NCI-H1105 treated with DMSO at 0.1 percent for 48 hours (cell line): ENCODE measurements at regions not wholly inside any gene's neighbourhood (a gene's known extent, or its start where the extent isn't known, plus 50 kb on each side); places are given as distances from the start of the nearest gene placed in this dataset.
A peak's percentile ranks its signal among the peaks of the same experiment; 100 is the strongest.
"Not testable (repeated sequence)": the region's sequence is repeated elsewhere in the genome, so short reads cannot be mapped to it uniquely, and the experiment has no call there.

ENCODE experiments used
- DNase-seq: peaks from one replicate; lab custom pipeline; 2025; lab: John Stamatoyannopoulos, UW

DNA sequence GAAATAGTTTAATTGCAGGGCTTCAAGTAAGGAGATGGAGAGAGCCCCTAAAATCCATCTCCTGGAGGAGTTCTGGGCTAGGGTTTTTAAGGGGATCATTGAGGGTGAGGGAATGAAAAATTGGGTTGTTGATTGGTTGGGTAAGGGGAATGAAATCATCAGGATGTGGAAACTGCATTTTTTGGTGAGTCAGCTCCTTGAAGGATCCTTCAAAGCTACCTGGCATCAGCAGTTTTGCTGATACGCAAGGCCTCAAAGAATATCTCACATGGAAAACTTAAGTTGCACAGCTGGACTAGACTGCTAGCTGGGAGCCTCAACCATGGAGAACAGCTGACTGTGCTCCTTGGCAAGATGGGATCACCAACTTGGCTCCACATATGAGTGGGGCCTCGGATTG lies 136.7 kb downstream of the FGF10 start:
- DNase-seq, result no peak

DNA sequence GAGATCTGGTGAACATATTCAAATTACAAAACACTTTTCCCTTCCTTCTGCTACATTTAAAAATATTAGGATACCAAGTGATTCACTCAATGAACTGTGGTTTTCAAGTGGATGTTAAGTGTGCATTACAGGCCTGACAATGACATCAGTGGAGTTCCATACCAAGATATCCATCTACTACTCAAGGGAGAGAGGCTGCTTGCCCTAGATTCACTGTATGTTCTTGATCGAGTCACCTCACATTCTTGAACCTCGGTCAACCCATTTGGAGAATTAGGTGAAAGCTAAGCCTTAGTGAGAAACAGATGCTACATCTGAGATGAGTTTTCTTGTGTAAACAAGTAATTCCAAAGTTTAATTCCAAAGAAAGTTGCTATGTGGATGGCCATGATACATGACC lies 142.2 kb downstream of the FGF10 start:
- DNase-seq, result no peak

DNA sequence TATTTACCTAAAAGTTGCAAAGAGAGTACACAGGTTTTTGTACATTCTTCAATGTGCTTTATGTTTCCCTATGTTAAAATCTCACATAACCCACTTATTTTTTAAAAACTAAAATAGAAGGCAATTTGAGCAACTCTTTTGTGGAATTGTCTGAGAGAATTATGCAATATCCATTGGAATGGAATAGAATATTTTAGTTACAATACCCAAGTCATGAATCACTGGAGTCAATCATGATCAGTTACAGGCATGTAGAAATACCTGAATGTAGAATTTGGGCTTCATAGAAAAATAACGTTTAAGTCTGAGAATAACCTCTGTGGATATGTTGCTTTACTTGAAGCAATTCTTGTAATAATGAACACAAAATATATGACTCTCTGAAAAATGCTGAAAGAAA lies 143.3 kb downstream of the FGF10 start:
- DNase-seq, result no peak

DNA sequence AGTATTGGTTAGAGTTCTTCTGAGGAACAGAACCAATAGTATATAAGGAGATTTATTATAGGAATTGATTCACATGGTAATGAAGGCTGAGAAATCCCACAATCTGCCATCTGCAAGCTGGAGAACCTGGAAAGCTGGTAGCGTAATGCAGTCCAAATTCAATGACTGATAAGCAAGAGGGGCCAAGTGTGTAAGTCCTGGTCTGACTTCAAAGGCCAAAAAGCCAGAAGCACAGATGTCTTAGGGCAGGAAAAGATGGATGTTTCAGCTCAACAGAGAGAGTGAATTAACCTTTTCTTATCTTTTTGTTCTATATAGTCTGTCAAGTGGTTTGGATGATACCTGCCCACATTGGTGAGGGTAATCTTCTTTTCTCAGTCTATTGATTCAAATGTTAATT lies 146.4 kb downstream of the FGF10 start:
- DNase-seq, result no peak

DNA sequence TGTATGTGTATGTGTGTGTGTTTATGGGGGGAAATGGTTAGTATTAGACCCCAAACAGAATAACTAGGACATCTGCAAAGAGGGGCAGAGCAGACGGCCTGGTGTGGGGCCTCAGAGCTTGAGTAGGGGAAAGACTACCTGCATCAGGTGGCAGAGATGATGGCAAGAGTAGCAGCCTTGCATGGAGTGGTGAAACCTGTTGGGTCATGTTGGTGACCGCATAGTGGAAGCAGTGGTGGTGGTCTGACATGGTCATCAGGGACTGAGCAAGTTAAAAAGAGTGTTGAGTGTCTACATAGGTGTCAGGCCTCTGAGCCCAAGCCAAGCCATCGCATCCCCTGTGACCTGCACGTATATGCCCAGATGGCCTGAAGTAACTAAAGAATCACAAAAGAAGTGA lies 153.2 kb downstream of the FGF10 start:
- DNase-seq, result no peak

DNA sequence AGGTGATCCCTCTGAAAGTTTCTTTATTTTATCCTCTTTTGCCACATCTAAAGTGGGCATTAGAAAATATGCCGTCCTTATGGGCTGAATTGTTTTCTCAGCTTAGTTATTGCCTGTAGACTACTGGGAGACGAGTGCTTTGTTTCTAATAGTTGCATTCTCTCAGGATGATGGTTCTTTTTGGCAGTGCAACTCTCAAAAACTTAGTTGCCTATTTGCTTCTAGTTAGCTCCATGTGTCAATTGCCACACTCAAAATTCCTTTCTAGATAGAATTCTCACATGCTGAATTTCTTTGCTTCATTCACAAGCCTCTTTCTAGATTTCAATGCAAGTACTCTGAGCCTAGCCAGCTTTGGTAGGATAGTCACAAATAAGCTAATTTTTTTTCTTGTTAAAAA lies 155.5 kb downstream of the FGF10 start:
- no peak for DNase-seq

DNA sequence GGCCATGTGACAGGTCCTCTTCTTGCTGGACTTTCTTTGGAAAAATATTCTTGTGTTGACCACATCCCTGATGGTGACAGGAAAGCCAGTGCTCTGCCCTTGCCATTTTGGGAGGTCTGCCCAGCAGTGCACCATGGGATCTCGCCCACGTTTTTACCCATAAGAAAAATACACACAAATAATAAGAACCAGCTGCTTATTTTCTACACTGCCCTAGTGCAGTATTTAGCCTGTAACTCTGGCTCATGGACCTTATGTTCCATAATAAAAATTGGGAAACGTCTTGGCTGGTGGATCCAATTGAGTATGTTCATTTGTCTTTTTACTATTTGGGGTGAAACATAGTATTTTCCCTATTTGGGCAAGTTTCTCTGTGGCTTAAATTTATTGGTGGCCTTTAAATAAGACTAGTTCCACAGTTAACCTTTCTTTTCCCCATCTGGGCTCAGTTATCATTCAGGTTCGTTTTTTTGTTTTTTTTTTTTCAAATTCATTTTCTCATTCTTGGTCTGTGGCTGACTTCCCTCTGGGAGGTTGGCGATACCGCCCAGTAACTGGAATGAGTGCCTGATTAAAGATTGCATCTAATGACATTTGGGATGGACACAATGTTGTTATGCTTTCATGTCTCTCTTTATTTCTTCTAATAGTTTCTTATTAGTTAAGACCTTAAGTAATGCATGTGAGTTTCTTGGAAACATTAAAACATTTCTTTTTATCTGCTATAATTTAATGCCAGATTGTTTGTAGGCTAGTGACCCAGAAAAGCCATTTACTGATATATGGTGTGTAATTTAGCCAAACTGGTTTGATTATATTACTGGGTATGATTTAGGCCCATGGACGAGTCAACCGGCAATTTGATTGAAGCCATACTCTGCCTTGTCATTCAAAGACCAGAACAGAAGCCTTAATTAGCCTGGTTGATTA lies 163.7 kb downstream of the FGF10 start:
- DNase-seq, result no peak

DNA sequence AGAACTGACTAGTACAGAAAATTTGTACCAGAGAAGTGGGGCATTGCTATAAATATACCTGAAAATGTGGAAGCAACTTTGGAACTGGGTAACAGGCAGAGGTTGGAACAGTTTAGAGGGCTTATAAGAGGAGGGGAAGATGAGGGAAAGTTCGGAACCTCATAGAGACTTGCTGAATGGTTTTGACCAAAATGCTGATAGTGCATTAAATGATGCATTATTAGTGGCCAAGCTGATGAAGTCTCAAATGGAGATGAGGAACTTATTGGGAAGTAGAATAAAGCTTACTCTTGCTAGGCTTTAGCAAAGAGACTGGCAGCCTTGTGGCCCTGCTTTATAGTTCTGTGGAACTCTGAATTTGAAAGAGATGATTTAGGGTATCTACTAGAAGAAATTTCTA lies 189.8 kb downstream of the FGF10 start:
- no peak for DNase-seq

DNA sequence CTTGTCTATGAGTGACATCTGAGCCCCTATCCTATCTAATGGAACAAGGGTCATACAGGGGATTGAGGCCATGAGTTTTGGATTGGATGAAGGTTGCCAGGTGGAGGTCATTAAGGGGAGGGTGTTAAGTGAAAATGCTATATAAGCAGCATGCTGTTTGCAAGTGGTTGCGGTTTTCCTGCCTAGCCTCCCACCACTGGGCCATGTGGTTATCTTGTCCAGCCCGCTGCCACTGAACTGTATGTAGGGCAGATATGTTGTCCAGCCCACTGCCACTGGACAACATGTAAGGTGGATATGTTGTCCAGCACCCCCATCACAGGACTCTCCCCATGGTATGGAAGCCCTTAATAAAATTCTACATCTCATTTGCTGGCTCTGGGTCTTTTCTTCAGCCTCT lies 200.0 kb downstream of the FGF10 start:
- DNase-seq, result no peak

DNA sequence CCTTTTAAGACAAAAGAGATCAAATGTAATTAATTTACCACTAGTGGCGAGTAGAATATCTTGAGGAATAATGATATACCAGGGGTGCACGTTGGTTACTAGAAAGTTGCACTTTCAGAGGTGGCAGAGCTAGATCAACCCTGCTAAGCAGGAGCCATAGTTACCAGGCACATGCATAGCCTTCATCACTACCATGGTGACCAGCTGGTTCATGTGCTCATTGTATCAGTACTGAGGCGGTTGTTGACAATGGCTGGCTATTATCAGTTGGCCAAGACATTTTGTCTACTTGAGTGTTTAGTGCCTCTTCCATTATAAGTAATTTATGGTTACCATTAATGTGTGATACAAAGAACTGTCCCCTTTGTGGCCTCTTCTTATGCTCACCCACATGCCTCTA lies 201.2 kb downstream of the FGF10 start:
- DNase-seq, result no peak

DNA sequence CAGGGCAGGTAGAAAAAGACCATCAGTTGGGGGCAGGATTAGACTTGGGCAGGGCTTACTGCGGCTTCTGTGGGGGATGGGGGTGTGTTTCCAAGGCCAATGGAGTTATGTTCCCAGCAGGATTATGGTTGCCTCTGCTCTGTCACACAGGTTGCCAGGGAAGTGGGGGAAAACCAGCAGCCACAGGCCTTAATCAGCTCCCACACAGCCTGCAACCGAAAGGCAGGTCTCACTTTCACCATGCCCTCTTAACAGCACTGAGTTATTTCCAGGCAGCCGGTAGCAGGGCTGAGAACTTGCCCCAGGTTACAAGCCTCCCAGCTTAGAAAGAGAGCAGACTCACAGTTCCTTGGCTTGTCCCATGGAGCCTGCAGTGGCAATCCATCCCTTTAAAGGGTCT lies 205.5 kb downstream of the FGF10 start:
- no peak for DNase-seq

DNA sequence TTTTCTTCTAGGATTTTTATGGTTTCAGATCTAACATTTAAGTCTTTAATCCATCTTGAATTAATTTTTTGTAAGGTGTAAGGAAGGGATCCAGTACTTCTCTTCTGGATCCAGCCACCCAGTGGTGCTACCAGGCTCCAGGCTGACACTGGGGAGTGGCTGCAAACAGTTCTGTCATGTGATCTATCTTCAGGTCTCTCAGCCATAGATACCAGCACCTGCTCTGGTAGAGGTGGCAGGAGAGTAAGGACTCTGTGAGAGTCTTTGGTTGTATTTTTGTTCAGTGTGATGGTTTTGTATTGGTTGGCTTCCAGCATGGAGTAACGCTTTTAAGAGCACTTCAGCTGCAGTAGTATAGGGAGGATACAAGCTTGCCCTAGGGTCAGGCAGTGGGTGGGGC lies 205.9 kb downstream of the FGF10 start:
- no peak for DNase-seq

DNA sequence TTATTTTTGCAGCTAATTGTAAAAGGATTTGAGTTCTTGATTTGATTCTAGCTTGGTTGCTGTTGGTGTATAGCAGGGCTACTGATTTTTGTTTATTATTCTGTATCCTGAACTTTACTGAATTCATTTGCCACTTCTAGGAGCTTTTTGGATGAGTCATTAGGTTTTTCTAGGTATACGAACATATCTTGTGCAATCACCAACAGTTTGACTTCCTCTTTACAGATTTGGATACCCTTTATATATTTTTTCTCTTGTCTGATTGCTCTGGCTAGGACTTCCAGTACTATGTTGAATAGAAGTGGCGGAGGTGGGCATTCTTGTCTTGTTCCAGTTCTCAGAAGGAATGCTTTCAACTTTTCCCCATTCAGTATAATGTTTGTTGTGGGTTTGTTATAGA lies 210.8 kb downstream of the FGF10 start:
- no peak for DNase-seq

DNA sequence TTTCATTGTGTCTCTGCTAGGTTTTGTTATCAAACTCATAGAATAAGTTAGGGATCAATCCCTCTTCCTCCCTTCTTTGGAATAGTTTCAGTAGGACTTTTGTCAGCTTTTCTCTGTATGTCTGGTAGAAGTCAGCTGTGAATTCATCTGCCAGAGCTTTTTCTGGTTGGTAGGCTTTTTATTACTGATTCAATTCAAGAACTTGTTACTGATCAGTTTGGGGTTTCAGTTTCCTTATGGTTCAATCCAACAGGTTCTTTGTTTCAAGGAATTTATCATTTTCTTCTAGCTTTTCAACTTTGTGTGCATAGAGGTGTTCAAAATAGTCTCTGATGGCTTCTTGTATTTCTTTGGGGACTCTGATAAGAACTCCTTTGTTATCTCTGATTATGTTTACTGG lies 221.7 kb downstream of the FGF10 start:
- no peak for DNase-seq

DNA sequence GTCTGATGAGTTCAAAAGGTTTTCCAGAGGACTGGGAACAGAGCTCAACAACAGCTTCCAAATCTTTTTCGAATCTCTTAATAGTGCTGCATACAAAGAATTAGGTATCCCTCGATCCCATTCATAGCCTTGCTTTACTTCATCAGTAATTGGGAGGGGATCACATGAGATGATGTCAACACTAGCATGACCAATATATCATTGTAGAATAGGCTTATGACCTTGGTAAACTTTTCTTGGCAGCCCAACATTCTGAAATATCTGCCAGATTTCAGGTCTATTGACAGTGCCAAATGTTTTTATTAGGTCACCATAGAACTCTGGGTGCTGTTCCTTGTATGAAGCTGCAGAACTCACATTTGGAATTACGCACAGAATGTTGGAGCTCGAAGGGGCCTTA lies 228.9 kb downstream of the FGF10 start:
- no peak for DNase-seq

DNA sequence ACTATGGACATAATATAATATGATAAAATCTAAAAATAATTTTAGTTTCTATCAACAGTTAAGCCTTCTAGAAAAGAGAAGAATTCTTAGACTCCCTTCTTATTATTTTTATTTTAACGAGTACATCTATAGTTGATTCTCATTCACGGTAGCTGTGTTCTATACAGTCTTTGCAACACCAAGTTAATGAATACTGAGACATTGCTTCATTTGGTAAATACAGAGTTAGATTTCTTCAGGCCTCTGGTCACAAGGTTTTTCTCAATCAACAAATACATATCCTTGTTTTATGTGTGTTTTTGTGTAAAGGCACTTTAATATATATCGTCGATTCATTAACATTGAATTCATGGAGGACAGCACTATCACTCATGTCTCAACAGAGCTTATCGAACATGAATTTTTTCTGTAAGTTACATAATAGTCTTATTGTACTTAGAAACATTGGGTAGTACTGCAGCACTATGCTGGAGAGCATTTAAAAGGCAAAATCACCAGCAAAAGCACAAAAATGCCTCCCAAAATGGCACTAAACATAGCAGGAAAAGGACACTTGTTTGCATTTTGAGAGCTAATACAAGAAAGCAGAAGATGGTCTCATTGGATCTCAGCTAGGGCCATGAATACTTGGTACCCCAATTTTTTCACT lies 239.0 kb downstream of the FGF10 start:
- DNase-seq, result no peak

DNA sequence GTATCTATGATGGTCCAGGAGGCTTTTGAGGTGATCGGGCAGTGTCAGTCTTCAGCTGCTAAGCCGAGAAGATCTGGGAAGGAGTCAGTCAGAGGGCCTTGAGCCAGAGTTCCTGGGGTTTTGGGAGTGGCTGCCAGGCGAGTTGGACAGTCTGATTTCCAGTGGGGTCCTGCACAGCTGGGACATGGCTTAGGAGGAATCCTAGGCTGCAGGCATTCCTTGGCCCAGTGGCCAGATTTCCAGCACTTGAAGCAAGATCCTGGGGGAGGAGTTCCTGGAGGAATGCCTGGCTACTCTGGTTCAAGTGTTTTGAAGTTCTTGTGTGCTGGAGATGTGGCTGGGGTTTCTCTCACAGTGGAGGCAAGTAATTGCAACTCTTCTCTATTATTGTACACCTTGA lies 271.3 kb downstream of the FGF10 start:
- not testable (repeated sequence) for DNase-seq

DNA sequence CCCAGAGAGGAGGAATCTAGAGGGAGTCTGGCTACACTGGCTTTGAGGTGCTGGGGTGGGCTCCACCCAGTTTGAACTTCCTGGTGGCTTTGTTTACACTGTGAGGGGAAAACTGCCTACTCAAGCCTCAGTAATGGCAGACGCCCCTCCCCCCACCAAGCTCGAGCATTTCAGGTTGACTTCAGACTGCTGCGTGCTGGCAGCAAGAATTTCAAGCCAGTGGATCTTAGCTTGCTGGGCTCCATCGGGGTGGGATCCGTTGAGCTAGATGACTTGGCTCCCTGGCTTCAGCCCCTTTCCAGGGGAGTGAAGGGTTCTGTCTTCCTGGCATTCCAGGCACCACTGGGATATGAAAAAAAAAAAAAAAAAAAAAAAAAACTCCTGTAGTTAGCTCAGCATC lies 281.0 kb downstream of the FGF10 start:
- DNase-seq, result not testable (repeated sequence)

DNA sequence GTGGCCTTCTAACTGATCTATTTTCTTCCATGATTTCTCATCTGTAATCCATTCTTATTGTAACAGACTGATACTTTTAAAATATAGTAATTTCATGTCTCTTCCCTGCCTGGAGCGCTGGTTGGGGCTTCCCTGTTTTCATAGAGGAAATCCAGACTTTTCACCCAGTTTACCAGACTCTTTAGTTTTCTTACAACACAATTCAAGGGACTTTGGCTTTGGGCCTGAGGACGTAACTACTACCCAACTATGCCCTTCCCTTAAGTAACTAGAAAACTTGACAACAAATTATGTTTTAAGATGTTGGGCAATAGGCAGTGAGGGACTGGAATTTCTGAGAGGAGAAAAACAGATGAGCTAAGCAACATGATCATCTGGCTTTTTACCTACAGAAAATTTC lies 289.6 kb downstream of the FGF10 start:
- DNase-seq, result no peak

DNA sequence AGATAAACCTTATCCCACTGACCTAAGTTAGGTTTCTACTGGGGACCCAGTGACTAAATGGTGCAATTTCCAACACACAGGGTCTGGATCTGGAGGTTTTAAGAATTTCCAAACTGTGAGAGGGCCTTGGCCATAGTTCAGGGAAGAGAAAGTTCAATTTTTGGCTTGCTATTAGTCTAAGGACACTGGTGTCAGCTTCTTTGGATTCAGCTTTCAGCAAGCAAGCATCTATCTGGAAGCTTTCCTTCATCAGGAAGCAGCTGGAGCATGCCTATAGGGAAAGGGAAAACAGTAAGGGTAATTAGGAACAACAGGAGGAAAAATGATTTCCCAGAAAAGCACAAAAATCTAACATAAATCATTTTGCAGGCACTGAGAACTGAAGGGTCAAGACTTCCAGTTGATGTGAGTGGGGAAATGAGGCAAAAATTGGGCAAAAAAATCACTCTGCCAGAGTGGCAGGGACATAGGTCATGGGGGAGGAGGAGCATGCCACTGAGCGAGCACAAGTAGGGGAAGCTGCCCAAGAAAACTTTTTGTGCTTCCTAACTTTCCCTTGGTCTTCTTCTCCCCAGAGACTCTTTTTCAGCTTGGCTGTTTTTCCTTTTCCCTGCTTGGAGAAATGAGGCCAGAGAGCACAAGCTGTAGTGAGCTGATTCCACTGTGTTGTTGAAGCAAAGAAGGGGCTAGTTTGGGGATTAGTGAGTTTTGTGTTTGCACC lies 299.6 kb downstream of the FGF10 start:
- DNase-seq, result no peak

DNA sequence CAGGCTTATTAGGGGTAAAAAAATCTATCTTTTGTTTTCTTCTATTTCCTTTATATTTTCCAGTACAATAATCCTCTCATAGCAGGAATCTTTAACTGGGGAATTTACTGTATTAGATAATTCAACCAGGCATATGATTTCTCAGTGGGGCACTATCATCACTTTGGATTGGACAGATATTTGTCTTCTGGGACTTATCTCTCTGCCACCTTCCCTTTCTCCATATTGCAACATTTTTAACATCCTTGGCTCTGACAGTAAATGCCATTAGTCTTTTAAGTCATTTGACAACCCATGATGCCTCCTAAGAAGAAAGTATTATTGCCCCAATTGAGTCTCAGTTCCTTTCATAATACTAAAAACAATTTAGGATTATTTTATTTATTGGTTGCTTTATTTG lies 304.1 kb downstream of the FGF10 start:
- DNase-seq, result no peak

DNA sequence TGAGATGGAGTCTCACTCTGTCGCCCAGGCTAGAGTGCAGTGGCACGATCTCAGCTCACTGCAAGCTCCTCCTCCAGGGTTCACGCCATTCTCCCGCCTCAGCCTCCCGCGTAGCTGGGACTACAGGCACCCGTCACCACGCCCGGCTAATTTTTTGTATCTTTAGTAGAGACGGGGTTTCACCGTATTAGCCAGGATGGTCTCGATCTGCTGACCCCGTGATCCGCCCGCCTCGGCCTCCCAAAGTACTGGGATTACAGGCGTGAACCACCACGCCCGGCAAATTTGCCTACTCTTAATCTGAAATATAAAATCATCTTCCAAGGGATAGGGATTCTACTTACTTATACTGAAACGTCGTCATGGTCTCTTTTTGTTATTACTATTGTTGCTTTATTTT lies 314.7 kb downstream of the FGF10 start:
- not testable (repeated sequence) for DNase-seq

DNA sequence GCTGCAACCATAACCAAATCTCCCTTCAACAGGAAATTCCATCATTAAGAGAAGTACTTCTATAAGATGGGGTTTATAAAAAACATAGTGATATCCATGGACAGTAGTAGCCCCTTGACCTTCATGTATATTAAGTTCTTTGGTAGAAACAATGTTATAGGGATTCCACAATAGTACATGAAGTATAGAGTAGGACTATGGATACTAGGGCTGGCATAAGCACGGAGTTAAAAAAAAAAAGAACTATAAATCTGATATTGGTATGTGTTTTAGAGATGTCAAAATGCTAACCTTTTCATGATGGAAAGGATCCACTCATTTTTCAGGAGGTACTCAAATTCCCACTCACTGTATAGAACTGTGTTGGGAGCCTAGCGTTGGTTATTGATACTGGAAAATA lies 337.6 kb downstream of the FGF10 start:
- DNase-seq, result peak; percentile 76
